ENCODE measurements at regions not wholly inside any gene's neighbourhood (a gene's known extent, or its start where the extent isn't known, plus 50 kb on each side); places are given as distances from the start of the nearest gene placed in this dataset.

DNA sequence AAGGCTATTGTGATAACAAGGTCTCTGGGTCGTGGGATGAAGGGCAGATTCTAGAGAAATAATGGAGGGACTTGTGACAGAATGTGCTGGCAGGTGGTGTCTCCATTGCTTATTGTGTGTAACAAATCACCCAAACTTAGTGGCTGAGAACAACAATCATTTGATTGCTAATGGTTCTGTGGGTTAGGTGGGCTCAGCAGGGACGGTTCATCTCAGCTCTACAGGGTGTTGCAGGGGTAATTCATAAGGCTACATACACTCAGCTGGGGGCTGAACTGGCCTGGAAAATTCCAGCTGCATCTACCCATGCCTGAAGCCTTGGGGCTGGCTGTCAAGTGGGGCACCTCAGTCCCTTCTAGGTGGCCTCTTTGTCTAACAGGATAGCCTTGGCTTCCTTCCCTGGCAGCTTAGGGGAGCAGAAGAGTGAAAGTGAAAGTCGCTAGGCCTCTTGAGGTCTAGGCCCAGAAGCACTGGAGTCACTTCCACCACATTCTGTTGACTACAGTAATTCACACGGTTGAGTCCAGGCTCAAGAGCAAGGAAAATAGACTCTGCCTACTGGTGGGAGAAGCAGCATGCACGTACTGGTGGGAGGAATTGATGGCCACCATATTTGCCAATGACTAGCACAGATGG is 308.9 kb downstream of the MN1 start:
- no peaks in the 10 kb centered on the region for H3K27me3 ChIP-seq
- TF ChIP-seq, protein P1, sequence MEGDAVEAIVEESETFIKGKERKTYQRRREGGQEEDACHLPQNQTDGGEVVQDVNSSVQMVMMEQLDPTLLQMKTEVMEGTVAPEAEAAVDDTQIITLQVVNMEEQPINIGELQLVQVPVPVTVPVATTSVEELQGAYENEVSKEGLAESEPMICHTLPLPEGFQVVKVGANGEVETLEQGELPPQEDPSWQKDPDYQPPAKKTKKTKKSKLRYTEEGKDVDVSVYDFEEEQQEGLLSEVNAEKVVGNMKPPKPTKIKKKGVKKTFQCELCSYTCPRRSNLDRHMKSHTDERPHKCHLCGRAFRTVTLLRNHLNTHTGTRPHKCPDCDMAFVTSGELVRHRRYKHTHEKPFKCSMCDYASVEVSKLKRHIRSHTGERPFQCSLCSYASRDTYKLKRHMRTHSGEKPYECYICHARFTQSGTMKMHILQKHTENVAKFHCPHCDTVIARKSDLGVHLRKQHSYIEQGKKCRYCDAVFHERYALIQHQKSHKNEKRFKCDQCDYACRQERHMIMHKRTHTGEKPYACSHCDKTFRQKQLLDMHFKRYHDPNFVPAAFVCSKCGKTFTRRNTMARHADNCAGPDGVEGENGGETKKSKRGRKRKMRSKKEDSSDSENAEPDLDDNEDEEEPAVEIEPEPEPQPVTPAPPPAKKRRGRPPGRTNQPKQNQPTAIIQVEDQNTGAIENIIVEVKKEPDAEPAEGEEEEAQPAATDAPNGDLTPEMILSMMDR (IDR thresholded peaks at IDR 0.05): no peak

DNA sequence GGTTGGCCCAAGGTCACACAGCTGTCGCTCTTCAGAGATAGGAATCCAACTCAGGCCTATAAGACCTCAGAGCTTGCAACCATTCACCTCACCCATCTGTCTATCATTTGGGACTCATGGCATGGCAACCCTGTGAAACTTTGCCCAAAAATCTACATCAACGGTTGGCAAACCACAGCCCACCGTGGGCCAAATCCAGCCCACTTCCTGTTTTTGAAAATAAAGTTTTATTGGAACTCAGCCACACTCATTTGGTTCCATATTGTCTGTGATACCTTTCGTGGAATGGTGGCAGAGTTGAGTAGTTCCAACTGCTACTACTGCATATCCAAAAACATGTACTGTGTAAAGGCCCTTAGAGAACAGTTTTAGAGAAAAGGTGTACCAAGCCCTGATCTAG is 307.8 kb downstream of the MN1 start:
- Histone ChIP-seq H3K27me3 (no peaks in the 10 kb centered on the region), H3K9me3 (no peaks in the 10 kb centered on the region), H3K4me1 (ENCODE audit: control insufficient read depth in 1 of 2, insufficient read depth in 1 of 2, low read depth in 1 of 2, low read length in 1 of 2) (no peaks in the 10 kb centered on the region), H3K36me3 (no peaks in the 10 kb centered on the region), H3K4me3 (ENCODE audit: low read depth in 1 of 2, low read length in 1 of 2) (no peak overlapping the region), H3K27ac (no peak overlapping the region)
- TF ChIP-seq, protein P1 (IDR thresholded peaks at IDR 0.05): no peak

More for the DNA sequence above, 308.9 kb downstream of the MN1 start:
- Histone ChIP-seq H3K9me3 (no peaks in the 10 kb centered on the region), H3K4me3 (ENCODE audit: low read depth in 1 of 2, low read length in 1 of 2) (no peak overlapping the region), H3K4me1 (ENCODE audit: control insufficient read depth in 1 of 2, insufficient read depth in 1 of 2, low read depth in 1 of 2, low read length in 1 of 2) (no peaks in the 10 kb centered on the region), H3K36me3 (no peaks in the 10 kb centered on the region), H3K27ac (no peak overlapping the region)

DNA sequence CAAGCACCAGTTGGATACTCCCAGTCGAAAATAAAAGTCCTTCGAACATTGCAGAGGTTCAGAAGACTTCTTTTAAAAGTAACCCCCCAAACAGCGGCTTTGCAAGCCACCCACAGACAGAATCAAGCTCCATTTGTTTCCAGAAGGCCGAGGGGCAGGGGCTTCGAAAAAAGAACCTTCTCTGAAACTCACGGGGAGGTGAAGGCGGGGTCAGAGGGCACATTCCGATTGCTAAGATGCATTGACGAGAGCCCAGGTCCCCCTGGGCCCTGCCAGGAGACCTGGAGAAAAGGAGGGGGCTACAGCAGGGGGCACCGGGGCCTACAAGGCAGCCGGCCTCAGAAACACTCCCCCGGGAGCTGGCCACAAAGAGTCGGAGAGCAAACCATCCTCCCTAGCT is 306.8 kb downstream of the MN1 start:
- Histone ChIP-seq H3K27me3 (no peaks in the 10 kb centered on the region), H3K36me3 (no peaks in the 10 kb centered on the region), H3K4me3 (ENCODE audit: low read depth in 1 of 2, low read length in 1 of 2) (no peak overlapping the region), H3K9me3 (no peaks in the 10 kb centered on the region), H3K27ac (no peak overlapping the region), H3K4me1 (ENCODE audit: control insufficient read depth in 1 of 2, insufficient read depth in 1 of 2, low read depth in 1 of 2, low read length in 1 of 2) (no peaks in the 10 kb centered on the region)
- TF ChIP-seq, protein P1 (IDR thresholded peaks at IDR 0.05): no peak

DNA sequence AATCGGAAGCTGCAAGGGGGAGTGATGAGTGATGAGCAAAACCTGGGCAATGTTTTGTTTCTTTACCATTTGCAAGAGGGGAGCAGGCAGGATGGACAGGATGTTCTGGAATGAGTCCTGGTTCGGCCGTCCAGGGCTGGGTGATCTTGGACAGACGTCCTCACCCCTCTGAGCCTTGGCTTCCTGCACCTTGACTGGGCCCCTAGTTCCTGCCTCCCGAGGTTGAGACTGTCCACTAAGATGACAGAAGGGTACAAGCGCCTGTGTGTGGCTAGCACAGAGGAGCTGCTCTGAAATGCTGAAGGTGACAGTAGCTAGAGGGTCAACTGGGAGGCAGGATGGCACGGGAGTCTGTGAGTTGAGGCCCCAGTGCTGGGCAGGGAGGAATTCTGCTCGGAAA is 306.2 kb downstream of the MN1 start:
- Histone ChIP-seq H3K27me3 (no peaks in the 10 kb centered on the region), H3K4me3 (ENCODE audit: low read depth in 1 of 2, low read length in 1 of 2) (no peak overlapping the region), H3K4me1 (ENCODE audit: control insufficient read depth in 1 of 2, insufficient read depth in 1 of 2, low read depth in 1 of 2, low read length in 1 of 2) (no peaks in the 10 kb centered on the region), H3K36me3 (no peaks in the 10 kb centered on the region), H3K9me3 (no peaks in the 10 kb centered on the region), H3K27ac (no peak overlapping the region)
- TF ChIP-seq, protein P1 (IDR thresholded peaks at IDR 0.05): no peak

DNA sequence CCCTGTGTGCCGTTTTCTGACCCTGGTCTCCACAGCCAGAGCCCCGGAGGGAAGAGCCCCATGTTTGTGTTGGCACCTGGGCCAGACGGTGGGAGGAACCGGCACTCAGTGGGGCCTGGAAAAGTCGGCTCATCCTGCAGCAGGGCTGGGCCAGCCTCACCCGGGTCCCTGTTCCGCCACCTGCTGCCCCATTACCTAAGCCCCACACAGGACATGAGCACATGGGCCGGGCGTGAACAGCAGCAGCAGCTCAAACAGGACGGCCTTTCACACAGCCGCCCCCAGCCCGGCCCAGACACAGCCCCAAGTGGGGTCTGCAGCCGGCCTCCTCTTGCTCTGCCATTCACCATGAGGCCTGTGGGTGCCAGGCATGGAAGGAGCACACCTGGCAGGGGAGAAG is 302.4 kb downstream of the MN1 start:
- Histone ChIP-seq H3K27ac (no peak overlapping the region), H3K4me1 (ENCODE audit: control insufficient read depth in 1 of 2, insufficient read depth in 1 of 2, low read depth in 1 of 2, low read length in 1 of 2) (no peaks in the 10 kb centered on the region), H3K27me3 (no peaks in the 10 kb centered on the region), H3K9me3 (no peaks in the 10 kb centered on the region), H3K4me3 (ENCODE audit: low read depth in 1 of 2, low read length in 1 of 2) (no peak overlapping the region), H3K36me3 (no peaks in the 10 kb centered on the region)
- TF ChIP-seq, protein P1 (IDR thresholded peaks at IDR 0.05): no peak
